Brain microvascular endothelial cell (primary cell): ENCODE measurements at regions not wholly inside any gene's neighbourhood (a gene's known extent, or its start where the extent isn't known, plus 50 kb on each side); places are given as distances from the start of the nearest gene placed in this dataset.
"Not testable (repeated sequence)": the region's sequence is repeated elsewhere in the genome, so short reads cannot be mapped to it uniquely, and the experiment has no call there.

Experiments used
- DNase-seq: peaks from one replicate; pipeline ENCODE4 v3.0.0-alpha.2; 2020
- H3K27ac ChIP-seq: fragments of 250-450 bp; sonication (Bioruptor Pico); 2 replicates; pipeline ENCODE4 v1.5.1; 2020; ENCODE audit warnings: mild to moderate bottlenecking, moderate library complexity
- H3K27me3 ChIP-seq: fragments of 250-450 bp; sonication (Bioruptor Pico); replicated peaks from 2 replicates; pipeline ENCODE4 v1.5.1; 2020; ENCODE audit warnings: mild to moderate bottlenecking
- H3K36me3 ChIP-seq: fragments of 250-450 bp; sonication (Bioruptor Pico); replicated peaks from 2 replicates; pipeline ENCODE4 v1.5.1; 2020; ENCODE audit warnings: mild to moderate bottlenecking
- H3K4me3 ChIP-seq: 2 replicates; pipeline ENCODE4 v1.5.1; 2011; ENCODE audit warnings: low read depth, mild to moderate bottlenecking, control low read depth, low read length, moderate library complexity
- CTCF ChIP-seq: IDR thresholded peaks from 2 replicates; pipeline ENCODE4 v1.5.1; 2011; ENCODE audit warnings: low read depth, mild to moderate bottlenecking, moderate library complexity, low read length, control low read depth, inconsistent platforms; ENCODE audit errors: missing control alignments
- in situ Hi-C: cut with HindIII; loops from 2 replicates; pipeline ENCODE4 v1.10.0; 2017; ENCODE audit warnings: low sequenced_read_pairs, low pct_ligation_motif_present

GRCh38 chr1:58964428-58964827 is 180.6 kb upstream of the JUN start:
- no peaks in the 10 kb centered on the region for H3K36me3 ChIP-seq
- H3K27ac ChIP-seq = no peak overlapping the region
- in situ Hi-C loops = no loop called here
- no peak for TF ChIP-seq CTCF
- no peaks in the 10 kb centered on the region for H3K27me3 ChIP-seq
- no peak overlapping the region for H3K4me3 ChIP-seq
- DNase-seq = no peak

- no peaks in the 10 kb centered on the region for H3K36me3 ChIP-seq
- H3K4me3 ChIP-seq = no peak overlapping the region
- TF ChIP-seq CTCF = no peak
- no peaks in the 10 kb centered on the region for H3K27me3 ChIP-seq
- DNase-seq = no peak
- in situ Hi-C loops = no loop called here
- H3K27ac ChIP-seq = no peak overlapping the region
Measured at GRCh38 chr1:58964880-58965279, 181.0 kb upstream of the JUN start.

DNA sequence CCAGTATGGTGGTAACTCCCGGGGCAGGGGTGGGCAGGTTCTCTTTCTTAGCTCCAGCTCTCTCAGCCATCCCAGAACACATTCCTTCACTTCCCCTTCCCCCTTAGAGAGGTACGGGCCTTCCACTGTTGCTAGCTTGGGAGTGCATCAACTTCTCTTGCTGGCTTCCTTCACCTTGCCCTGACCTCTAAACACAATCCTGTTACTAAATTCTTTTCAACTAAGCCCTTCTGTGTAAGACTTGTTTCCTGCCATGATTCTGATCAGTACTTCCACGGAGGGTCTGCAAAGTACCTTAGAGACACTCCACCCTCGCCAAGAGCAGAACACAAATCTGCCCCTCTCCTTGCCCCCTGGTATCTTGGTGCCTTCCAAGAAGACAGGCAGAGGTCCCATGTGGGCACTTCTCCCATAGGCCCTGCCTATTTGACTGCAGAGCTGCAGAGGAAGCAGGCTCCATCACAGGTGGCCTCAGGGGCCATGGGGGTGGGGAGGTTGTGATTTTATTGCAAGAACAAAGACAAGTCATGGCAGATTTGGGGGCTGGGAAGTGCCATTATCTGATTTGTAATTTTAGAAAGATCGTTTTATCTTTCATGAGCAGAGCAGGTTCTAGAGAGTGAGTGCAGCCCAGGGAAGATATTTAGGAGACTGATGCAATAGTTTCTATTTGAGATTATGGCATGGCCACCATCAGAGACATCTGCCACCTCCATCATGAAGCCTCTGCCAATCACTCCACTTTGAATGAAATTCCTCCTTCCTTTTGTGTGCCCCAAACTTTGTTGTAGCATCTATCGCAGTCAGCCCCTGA is 182.5 kb upstream of the JUN start:
- H3K27ac ChIP-seq = no peak overlapping the region

GRCh38 chr1:58966917-58967740 is 183.3 kb upstream of the JUN start:
- in situ Hi-C loops = no loop called here
- no peak for TF ChIP-seq CTCF
- Histone ChIP-seq H3K36me3 (no peaks in the 10 kb centered on the region), H3K27ac (no peak overlapping the region), H3K27me3 (no peaks in the 10 kb centered on the region), H3K4me3 (no peak overlapping the region)
- no peak for DNase-seq

More for the DNA sequence above, 182.5 kb upstream of the JUN start:
- TF ChIP-seq CTCF = no peak
- in situ Hi-C loops = no loop called here
- no peak for DNase-seq
- H3K36me3 ChIP-seq = no peaks in the 10 kb centered on the region
- H3K4me3 ChIP-seq = no peak overlapping the region
- no peaks in the 10 kb centered on the region for H3K27me3 ChIP-seq

- H3K27me3 ChIP-seq = no peaks in the 10 kb centered on the region
- H3K4me3 ChIP-seq = no peak overlapping the region
- H3K36me3 ChIP-seq = no peaks in the 10 kb centered on the region
- DNase-seq = no peak
- no peak for TF ChIP-seq CTCF
- no peak overlapping the region for H3K27ac ChIP-seq
- in situ Hi-C loops = no loop called here
Measured at GRCh38 chr1:58968360-58968952, 184.6 kb upstream of the JUN start.

GRCh38 chr1:58969176-58969575 is 185.3 kb upstream of the JUN start:
- H3K4me3 ChIP-seq, in situ Hi-C loops, H3K27ac ChIP-seq, DNase-seq, H3K27me3 ChIP-seq, H3K36me3 ChIP-seq: not testable (repeated sequence)
